ENCODE measurements at regions not wholly inside any gene's neighbourhood (a gene's known extent, or its start where the extent isn't known, plus 50 kb on each side); places are given as distances from the start of the nearest gene placed in this dataset.

GRCh38 chr7:94738071-94738470, 82.1 kb upstream of the SGCE start:
- Histone ChIP-seq H3K27ac (ENCODE audit: insufficient read depth, low read depth, low read length) (no peak overlapping the region), H3K27me3 (ENCODE audit: control insufficient read depth in 2 of 2, insufficient read depth in 2 of 2, low read length in 2 of 2) (no peaks in the 10 kb centered on the region), H3K9me3 (replicated peaks; ENCODE audit: control insufficient read depth, insufficient read depth, low read length) (no peaks in the 10 kb centered on the region), H3K9ac (replicated peaks; ENCODE audit: extremely low read depth, insufficient read depth, low read length) (no peak overlapping the region), H3K79me2 (ENCODE audit: control insufficient read depth, insufficient read depth, low read length) (no peaks in the 10 kb centered on the region), H3K4me3 (replicated peaks in 1 of 3; ENCODE audit: insufficient read depth in 1 of 3, low read depth in 1 of 3, low read length in 3 of 3) (no peak overlapping the region), H3K4me2 (ENCODE audit: insufficient read depth, low read length) (no peak overlapping the region), H3K4me1 (ENCODE audit: control insufficient read depth, extremely low read depth, insufficient read depth, low read length) (no peaks in the 10 kb centered on the region), H3K9me1 (replicated peaks; ENCODE audit: control insufficient read depth, extremely low read depth, insufficient read depth, low read length) (no peaks in the 10 kb centered on the region), H3K36me3 (ENCODE audit: control insufficient read depth in 2 of 2, extremely low read depth in 1 of 2, insufficient read depth in 2 of 2, low read length in 2 of 2) (no peaks in the 10 kb centered on the region), H4K20me1 (replicated peaks; ENCODE audit: control insufficient read depth, extremely low read depth, insufficient read depth, low read length) (no peaks in the 10 kb centered on the region), H2AFZ (ENCODE audit: low read depth, low read length) (no peak overlapping the region)
- intact Hi-C loops (cut with micrococcal nuclease) (no loop called here), dilution Hi-C loops (cut with MboI; ENCODE audit: extremely low pct_ligation_motif_present, low sequenced_read_pairs) (no loop called here)
- TF ChIP-seq FOS (IDR thresholded peaks at IDR 0.05; ENCODE audit: borderline replicate concordance, insufficient read depth, low read length) (no peak), MAX (IDR thresholded peaks at IDR 0.05; ENCODE audit: insufficient read depth, insufficient read length) (no peak), MYC (IDR thresholded peaks at IDR 0.05; ENCODE audit: low read depth, low read length) (no peak), POLR2A (IDR thresholded peaks at IDR 0.05; ENCODE audit: low read depth, low read length) (no peak), EZH2 (IDR thresholded peaks at IDR 0.05; ENCODE audit: borderline replicate concordance, low read depth, low read length, severe bottlenecking) (no peak), POLR2AphosphoS5 (IDR thresholded peaks at IDR 0.05; ENCODE audit: insufficient read depth, low read depth, low read length) (no peak), GATA2 (IDR thresholded peaks at IDR 0.05; ENCODE audit: insufficient read depth, insufficient read length, low read depth, low read length) (no peak), JUN (IDR thresholded peaks at IDR 0.05; ENCODE audit: borderline replicate concordance, insufficient read depth, insufficient read length, low read depth) (no peak)
- no TSS peak for BruUV-seq (replicated peaks)
- no peak for DNase-seq (ENCODE audit: low read depth, low spot score)
- ChIA-PET POLR2A (no interaction called here), CTCF (no interaction called here)
- FAIRE-seq = no peak

- H3K27me3 ChIP-seq (ENCODE audit: control insufficient read depth in 2 of 2, insufficient read depth in 2 of 2, low read length in 2 of 2) = no peaks in the 10 kb centered on the region
- FAIRE-seq (no peak), DNase-seq (ENCODE audit: low read depth, low spot score) (no peak)
- dilution Hi-C loops (cut with MboI; ENCODE audit: extremely low pct_ligation_motif_present, low sequenced_read_pairs) = no loop called here
- H3K36me3 ChIP-seq (ENCODE audit: control insufficient read depth in 2 of 2, extremely low read depth in 1 of 2, insufficient read depth in 2 of 2, low read length in 2 of 2) = no peaks in the 10 kb centered on the region
- CTCF ChIA-PET = no interaction called here
- TF ChIP-seq MAX (IDR thresholded peaks at IDR 0.05; ENCODE audit: insufficient read depth, insufficient read length) (no peak), CTCF (IDR thresholded peaks at IDR 0.05; ENCODE audit: extremely low read depth in 1 of 2, insufficient read depth in 1 of 2, low read depth in 1 of 2, low read length in 2 of 2) (no peak), POLR2AphosphoS5 (IDR thresholded peaks at IDR 0.05; ENCODE audit: insufficient read depth, low read depth, low read length) (no peak), GATA2 (IDR thresholded peaks at IDR 0.05; ENCODE audit: insufficient read depth, insufficient read length, low read depth, low read length) (no peak), MYC (IDR thresholded peaks at IDR 0.05; ENCODE audit: low read depth, low read length) (no peak), POLR2A (IDR thresholded peaks at IDR 0.05; ENCODE audit: low read depth, low read length) (no peak), EZH2 (IDR thresholded peaks at IDR 0.05; ENCODE audit: borderline replicate concordance, low read depth, low read length, severe bottlenecking) (no peak), JUN (IDR thresholded peaks at IDR 0.05; ENCODE audit: borderline replicate concordance, insufficient read depth, insufficient read length, low read depth) (no peak)
- intact Hi-C loops (cut with micrococcal nuclease) = no loop called here
- no peaks in the 10 kb centered on the region for H3K9me1 ChIP-seq (replicated peaks; ENCODE audit: control insufficient read depth, extremely low read depth, insufficient read depth, low read length)
- H3K27ac ChIP-seq (ENCODE audit: insufficient read depth, low read depth, low read length) = no peak overlapping the region
- H2AFZ ChIP-seq (ENCODE audit: low read depth, low read length) = no peak overlapping the region
- no peaks in the 10 kb centered on the region for H3K79me2 ChIP-seq (ENCODE audit: control insufficient read depth, insufficient read depth, low read length)
- H3K4me3 ChIP-seq (replicated peaks in 1 of 3; ENCODE audit: insufficient read depth in 1 of 3, low read depth in 1 of 3, low read length in 3 of 3) = no peak overlapping the region
- POLR2A ChIA-PET = no interaction called here
- H3K4me2 ChIP-seq (ENCODE audit: insufficient read depth, low read length) = no peak overlapping the region
- H3K4me1 ChIP-seq (ENCODE audit: control insufficient read depth, extremely low read depth, insufficient read depth, low read length) = no peaks in the 10 kb centered on the region
- H3K9me3 ChIP-seq (replicated peaks; ENCODE audit: control insufficient read depth, insufficient read depth, low read length) = no peaks in the 10 kb centered on the region
- H3K9ac ChIP-seq (replicated peaks; ENCODE audit: extremely low read depth, insufficient read depth, low read length) = no peak overlapping the region
- no peaks in the 10 kb centered on the region for H4K20me1 ChIP-seq (replicated peaks; ENCODE audit: control insufficient read depth, extremely low read depth, insufficient read depth, low read length)
- BruUV-seq (replicated peaks) = no TSS peak
Measured at GRCh38 chr7:94739180-94739579, 83.2 kb upstream of the SGCE start.
